ENCODE measurements at regions not wholly inside any gene's neighbourhood (a gene's known extent, or its start where the extent isn't known, plus 50 kb on each side); places are given as distances from the start of the nearest gene placed in this dataset.
"Not testable (repeated sequence)": the region's sequence is repeated elsewhere in the genome, so short reads cannot be mapped to it uniquely, and the experiment has no call there.

- not testable (repeated sequence) for DNase-seq (ENCODE audit: extremely low read depth in 1 of 11, low read depth in 9 of 11, low spot score in 4 of 11)
These were observed 341.0 kb downstream of the ADGRD1 start for GRCh38 chr12:131294716-131295115.

- not testable (repeated sequence) for DNase-seq (ENCODE audit: extremely low read depth in 1 of 11, low read depth in 9 of 11, low spot score in 4 of 11)
These were observed 341.4 kb downstream of the ADGRD1 start for GRCh38 chr12:131295117-131295516.

GRCh38 chr12:131295559-131295958 is 341.9 kb downstream of the ADGRD1 start:
- DNase-seq (ENCODE audit: extremely low read depth in 1 of 11, low read depth in 9 of 11, low spot score in 4 of 11) = not testable (repeated sequence)

- DNase-seq (ENCODE audit: extremely low read depth in 1 of 11, low read depth in 9 of 11, low spot score in 4 of 11) = not testable (repeated sequence)
These were observed 342.4 kb downstream of the ADGRD1 start for GRCh38 chr12:131296136-131296535.

GRCh38 chr12:131296651-131297050 is 342.9 kb downstream of the ADGRD1 start:
- not testable (repeated sequence) for DNase-seq (ENCODE audit: extremely low read depth in 1 of 11, low read depth in 9 of 11, low spot score in 4 of 11)

- DNase-seq (ENCODE audit: extremely low read depth in 1 of 11, low read depth in 9 of 11, low spot score in 4 of 11) = not testable (repeated sequence)
These were observed 345.0 kb downstream of the ADGRD1 start for GRCh38 chr12:131298526-131299369.

- not testable (repeated sequence) for DNase-seq (ENCODE audit: extremely low read depth in 1 of 11, low read depth in 9 of 11, low spot score in 4 of 11)
These were observed 345.6 kb downstream of the ADGRD1 start for GRCh38 chr12:131299370-131299701.

- DNase-seq (ENCODE audit: extremely low read depth in 1 of 11, low read depth in 9 of 11, low spot score in 4 of 11) = not testable (repeated sequence)
These were observed 349.9 kb downstream of the ADGRD1 start for GRCh38 chr12:131303576-131303975.

- not testable (repeated sequence) for DNase-seq (ENCODE audit: extremely low read depth in 1 of 11, low read depth in 9 of 11, low spot score in 4 of 11)
These were observed 350.9 kb downstream of the ADGRD1 start for GRCh38 chr12:131304642-131305041.

- DNase-seq (ENCODE audit: extremely low read depth in 1 of 11, low read depth in 9 of 11, low spot score in 4 of 11) = no peak
These were observed 356.0 kb downstream of the ADGRD1 start for GRCh38 chr12:131309700-131310099.

- not testable (repeated sequence) for DNase-seq (ENCODE audit: extremely low read depth in 1 of 11, low read depth in 9 of 11, low spot score in 4 of 11)
These were observed 356.7 kb downstream of the ADGRD1 start for GRCh38 chr12:131310227-131310969.

GRCh38 chr12:131311279-131311722 is 357.6 kb downstream of the ADGRD1 start:
- DNase-seq (ENCODE audit: extremely low read depth in 1 of 11, low read depth in 9 of 11, low spot score in 4 of 11) = peak in 7 of 11 donors; percentile 17 to 40 (median 20)

GRCh38 chr12:131311764-131312163 is 358.1 kb downstream of the ADGRD1 start:
- DNase-seq (ENCODE audit: extremely low read depth in 1 of 11, low read depth in 9 of 11, low spot score in 4 of 11) = no peak

GRCh38 chr12:131312382-131312781 is 358.7 kb downstream of the ADGRD1 start:
- DNase-seq (ENCODE audit: extremely low read depth in 1 of 11, low read depth in 9 of 11, low spot score in 4 of 11) = not testable (repeated sequence)

- no peak for DNase-seq (ENCODE audit: extremely low read depth in 1 of 11, low read depth in 9 of 11, low spot score in 4 of 11)
These were observed 359.3 kb downstream of the ADGRD1 start for GRCh38 chr12:131312793-131313545.

GRCh38 chr12:131313635-131314034 is 359.9 kb downstream of the ADGRD1 start:
- DNase-seq (ENCODE audit: extremely low read depth in 1 of 11, low read depth in 9 of 11, low spot score in 4 of 11) = no peak

- DNase-seq (ENCODE audit: extremely low read depth in 1 of 11, low read depth in 9 of 11, low spot score in 4 of 11) = no peak
These were observed 360.9 kb downstream of the ADGRD1 start for GRCh38 chr12:131314524-131315090.

GRCh38 chr12:131315601-131316000 is 361.9 kb downstream of the ADGRD1 start:
- DNase-seq (ENCODE audit: extremely low read depth in 1 of 11, low read depth in 9 of 11, low spot score in 4 of 11) = no peak

- no peak for DNase-seq (ENCODE audit: extremely low read depth in 1 of 11, low read depth in 9 of 11, low spot score in 4 of 11)
These were observed 362.7 kb downstream of the ADGRD1 start for GRCh38 chr12:131316388-131316787.

Measured in renal cortex interstitium (tissue), 11 donors.